ENCODE measurements at regions not wholly inside any gene's neighbourhood (a gene's known extent, or its start where the extent isn't known, plus 50 kb on each side); places are given as distances from the start of the nearest gene placed in this dataset.

DNA sequence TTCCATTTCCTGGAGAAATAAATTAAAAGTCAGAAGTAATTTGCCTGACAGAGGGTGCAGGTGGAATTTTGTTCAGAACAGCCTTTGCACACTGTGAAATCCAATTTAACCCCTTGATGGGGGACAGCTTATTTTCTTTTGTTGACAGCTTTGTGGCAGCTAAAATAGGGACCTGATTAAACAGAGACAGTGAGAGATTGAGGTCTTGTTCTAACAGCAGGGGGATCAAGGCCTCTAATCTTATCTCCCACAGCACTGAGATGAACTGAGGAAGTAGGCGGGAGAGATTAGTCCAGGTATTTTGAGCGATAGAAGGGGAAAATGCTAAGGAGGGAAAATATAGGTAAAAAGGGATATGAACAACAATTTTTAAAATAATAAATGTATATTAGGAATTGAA lies 1491.4 kb upstream of the GOT2 start (continued):
- no peak for TF ChIP-seq GATAD2B (IDR thresholded peaks at IDR 0.05; ENCODE audit: borderline replicate concordance)

- Histone ChIP-seq H3K4me1 (replicated peaks in 1 of 2; ENCODE audit: control insufficient read depth in 2 of 2, insufficient read depth in 2 of 2, low read length in 2 of 2) (no peaks in the 10 kb centered on the region), H3K27ac (ENCODE audit: extremely low read depth, low read depth, low read length) (no peak overlapping the region), H3K9me3 (replicated peaks; ENCODE audit: control insufficient read depth, insufficient read depth, low read depth, low read length) (no peaks in the 10 kb centered on the region; the same call in 1 of the 2 replicates), H3K4me2 (ENCODE audit: insufficient read depth, low read length) (no peak overlapping the region), H2AFZ (ENCODE audit: low read depth, low read length) (no peak overlapping the region), H4K20me1 (replicated peaks; ENCODE audit: control insufficient read depth, insufficient read depth, low read length) (no peaks in the 10 kb centered on the region), H3K36me3 (ENCODE audit: control insufficient read depth, insufficient read depth, low read length) (no peaks in the 10 kb centered on the region), H3K9me1 (ENCODE audit: control insufficient read depth, insufficient read depth, low read length) (no peaks in the 10 kb centered on the region), H3K79me2 (ENCODE audit: control insufficient read depth, insufficient read depth, low read length) (no peaks in the 10 kb centered on the region), H3K9ac (ENCODE audit: insufficient read depth in 1 of 2, low read depth in 2 of 2, low read length in 2 of 2) (no peak overlapping the region), H3K27me3 (ENCODE audit: control insufficient read depth in 2 of 2, insufficient read depth in 2 of 2, low read length in 2 of 2) (no peaks in the 10 kb centered on the region), H3K4me3 (no peak overlapping the region)
- no peak for TF ChIP-seq MAFF (IDR thresholded peaks at IDR 0.05; ENCODE audit: low read length)
- no peak for TF ChIP-seq ZSCAN29 (IDR thresholded peaks at IDR 0.05)
- TF ChIP-seq PCBP1 (IDR thresholded peaks at IDR 0.05; ENCODE audit: low read depth, low read length, poor library complexity, severe bottlenecking) = no peak
- TF ChIP-seq FOSL1 (tag; conservative IDR thresholded peaks at IDR 0.05) = no peak
- no peak for TF ChIP-seq MAFG (tag; conservative IDR thresholded peaks at IDR 0.05)
- TF ChIP-seq PTRF (tag; IDR thresholded peaks at IDR 0.05) = no peak
- TF ChIP-seq ZNF644 (tag; IDR thresholded peaks at IDR 0.05; ENCODE audit: low read depth) = no peak
- no peak for TF ChIP-seq KLF10 (CRISPR knock-in tag; IDR thresholded peaks at IDR 0.05)
- TF ChIP-seq SREBF1 (IDR thresholded peaks at IDR 0.05; ENCODE audit: borderline replicate concordance, low read depth, low read length) = no peak
- no peak for TF ChIP-seq MTA2 (IDR thresholded peaks at IDR 0.05; ENCODE audit: low read depth)
- TF ChIP-seq CBFB (CRISPR knock-in tag; IDR thresholded peaks at IDR 0.05) = no peak
- TF ChIP-seq, protein P1, sequence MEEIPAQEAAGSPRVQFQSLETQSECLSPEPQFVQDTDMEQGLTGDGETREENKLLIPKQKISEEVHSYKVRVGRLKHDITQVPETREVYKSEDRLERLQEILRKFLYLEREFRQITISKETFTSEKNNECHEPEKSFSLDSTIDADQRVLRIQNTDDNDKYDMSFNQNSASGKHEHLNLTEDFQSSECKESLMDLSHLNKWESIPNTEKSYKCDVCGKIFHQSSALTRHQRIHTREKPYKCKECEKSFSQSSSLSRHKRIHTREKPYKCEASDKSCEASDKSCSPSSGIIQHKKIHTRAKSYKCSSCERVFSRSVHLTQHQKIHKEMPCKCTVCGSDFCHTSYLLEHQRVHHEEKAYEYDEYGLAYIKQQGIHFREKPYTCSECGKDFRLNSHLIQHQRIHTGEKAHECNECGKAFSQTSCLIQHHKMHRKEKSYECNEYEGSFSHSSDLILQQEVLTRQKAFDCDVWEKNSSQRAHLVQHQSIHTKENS (CRISPR knock-in tag; IDR thresholded peaks at IDR 0.05) = no peak
- TF ChIP-seq CHCHD3 (CRISPR knock-in tag; IDR thresholded peaks at IDR 0.05) = no peak
- no peak for TF ChIP-seq ZNF311 (CRISPR knock-in tag; IDR thresholded peaks at IDR 0.05)
- TF ChIP-seq ZNF197 (CRISPR knock-in tag; IDR thresholded peaks at IDR 0.05; ENCODE audit: low read depth) = no peak
- TF ChIP-seq, protein P2, sequence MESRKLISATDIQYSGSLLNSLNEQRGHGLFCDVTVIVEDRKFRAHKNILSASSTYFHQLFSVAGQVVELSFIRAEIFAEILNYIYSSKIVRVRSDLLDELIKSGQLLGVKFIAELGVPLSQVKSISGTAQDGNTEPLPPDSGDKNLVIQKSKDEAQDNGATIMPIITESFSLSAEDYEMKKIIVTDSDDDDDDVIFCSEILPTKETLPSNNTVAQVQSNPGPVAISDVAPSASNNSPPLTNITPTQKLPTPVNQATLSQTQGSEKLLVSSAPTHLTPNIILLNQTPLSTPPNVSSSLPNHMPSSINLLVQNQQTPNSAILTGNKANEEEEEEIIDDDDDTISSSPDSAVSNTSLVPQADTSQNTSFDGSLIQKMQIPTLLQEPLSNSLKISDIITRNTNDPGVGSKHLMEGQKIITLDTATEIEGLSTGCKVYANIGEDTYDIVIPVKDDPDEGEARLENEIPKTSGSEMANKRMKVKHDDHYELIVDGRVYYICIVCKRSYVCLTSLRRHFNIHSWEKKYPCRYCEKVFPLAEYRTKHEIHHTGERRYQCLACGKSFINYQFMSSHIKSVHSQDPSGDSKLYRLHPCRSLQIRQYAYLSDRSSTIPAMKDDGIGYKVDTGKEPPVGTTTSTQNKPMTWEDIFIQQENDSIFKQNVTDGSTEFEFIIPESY (CRISPR knock-in tag; IDR thresholded peaks at IDR 0.05) = no peak
- TF ChIP-seq ZNF785 (CRISPR knock-in tag; IDR thresholded peaks at IDR 0.05) = no peak
- TF ChIP-seq, protein P3, sequence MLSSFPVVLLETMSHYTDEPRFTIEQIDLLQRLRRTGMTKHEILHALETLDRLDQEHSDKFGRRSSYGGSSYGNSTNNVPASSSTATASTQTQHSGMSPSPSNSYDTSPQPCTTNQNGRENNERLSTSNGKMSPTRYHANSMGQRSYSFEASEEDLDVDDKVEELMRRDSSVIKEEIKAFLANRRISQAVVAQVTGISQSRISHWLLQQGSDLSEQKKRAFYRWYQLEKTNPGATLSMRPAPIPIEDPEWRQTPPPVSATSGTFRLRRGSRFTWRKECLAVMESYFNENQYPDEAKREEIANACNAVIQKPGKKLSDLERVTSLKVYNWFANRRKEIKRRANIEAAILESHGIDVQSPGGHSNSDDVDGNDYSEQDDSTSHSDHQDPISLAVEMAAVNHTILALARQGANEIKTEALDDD (IDR thresholded peaks at IDR 0.05) = no peak
- intact Hi-C loops (cut with micrococcal nuclease) = no loop called here
- ChIA-PET POLR2A (no interaction called here), CTCF (ENCODE audit: low intra/inter-chr PET ratio) (no interaction called here)
- no peak for FAIRE-seq
- ATAC-seq = no peak
- in situ Hi-C loops (cut with MboI) = no loop called here
- BruUV-seq (replicated peaks) = no TSS peak
- WGBS (ENCODE audit: insufficient coverage, low coverage, missing lambda C conversion rate) = 5% methylated on average over 7 of the region's 7 CpGs
- DNase-seq (ENCODE audit: extremely low read depth in 1 of 4, low spot score in 3 of 4) = no peak
Observed at GRCh38 chr16:60217787-60218186, 1483.7 kb upstream of the GOT2 start.
